Upper lobe of right lung (tissue), 1 donor: ENCODE measurements at regions not wholly inside any gene's neighbourhood (a gene's known extent, or its start where the extent isn't known, plus 50 kb on each side); places are given as distances from the start of the nearest gene placed in this dataset.

Source experiments
- ATAC-seq: fragments of 200-7000 bp; cut with Tn5 transposase; one replicate; pipeline ENCODE4 v1.9.1; 2020; ENCODE audit warnings: mild to moderate bottlenecking, moderate library complexity
- DNase-seq: peaks from one replicate; pipeline ENCODE4 v3.0.0-alpha.2; 2020
- H3K27ac ChIP-seq: fragments of 200-600 bp; one replicate; pipeline ENCODE4 v1.8.0; 2022
- H3K27me3 ChIP-seq: fragments of 200-600 bp; one replicate; pipeline ENCODE4 v1.8.0; 2022; ENCODE audit warnings: mild to moderate bottlenecking
- H3K36me3 ChIP-seq: fragments of 200-600 bp; one replicate; pipeline ENCODE4 v1.8.0; 2022
- H3K4me1 ChIP-seq: fragments of 200-600 bp; one replicate; pipeline ENCODE4 v1.8.0; 2022
- H3K4me3 ChIP-seq: fragments of 200-600 bp; one replicate; pipeline ENCODE4 v1.8.0; 2022; ENCODE audit warnings: mild to moderate bottlenecking
- H3K9me3 ChIP-seq: fragments of 200-600 bp; one replicate; pipeline ENCODE4 v1.8.0; 2022
- intact Hi-C: fragments of 100-400 bp; cut with DNase I; formaldehyde crosslinking; loops from one replicate; pipeline ENCODE4 v1.11.0; 2022
- TF ChIP-seq, protein P1 (sequence below): fragments of 200-600 bp; IDR thresholded peaks from one replicate; pipeline ENCODE4 v1.8.0; 2022; ENCODE audit warnings: antibody characterized with exemption
- donor health status: DM: no; HTN: yes; CAD: no; lungs with severe emphysema.

DNA sequence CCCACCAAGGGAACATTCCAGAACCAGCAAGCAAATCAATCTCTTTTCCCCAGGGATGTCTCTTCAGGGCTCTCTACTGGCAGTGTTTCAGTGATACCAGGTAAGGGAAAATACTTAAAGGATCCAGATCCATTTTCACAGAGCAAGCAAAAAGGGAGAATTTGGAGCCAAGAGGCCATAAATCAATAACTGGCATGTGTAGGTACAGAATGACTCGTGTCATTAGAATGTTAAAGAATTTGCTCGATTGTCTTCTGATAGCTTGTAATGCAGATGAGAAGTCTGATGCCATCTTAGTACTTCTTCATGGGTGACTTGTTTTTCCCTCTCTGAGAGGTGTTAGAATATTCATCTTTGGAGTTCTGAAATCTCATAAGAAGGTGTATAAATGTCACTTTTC lies 242.9 kb downstream of the KTN1 start:
- Histone ChIP-seq H3K4me3 (no peak overlapping the region), H3K27me3 (no peaks in the 10 kb centered on the region), H3K9me3 (no peaks in the 10 kb centered on the region), H3K27ac (no peak overlapping the region), H3K4me1 (no peaks in the 10 kb centered on the region), H3K36me3 (no peaks in the 10 kb centered on the region)
- no peak for DNase-seq
- no peak for ATAC-seq
- TF ChIP-seq, protein P1, sequence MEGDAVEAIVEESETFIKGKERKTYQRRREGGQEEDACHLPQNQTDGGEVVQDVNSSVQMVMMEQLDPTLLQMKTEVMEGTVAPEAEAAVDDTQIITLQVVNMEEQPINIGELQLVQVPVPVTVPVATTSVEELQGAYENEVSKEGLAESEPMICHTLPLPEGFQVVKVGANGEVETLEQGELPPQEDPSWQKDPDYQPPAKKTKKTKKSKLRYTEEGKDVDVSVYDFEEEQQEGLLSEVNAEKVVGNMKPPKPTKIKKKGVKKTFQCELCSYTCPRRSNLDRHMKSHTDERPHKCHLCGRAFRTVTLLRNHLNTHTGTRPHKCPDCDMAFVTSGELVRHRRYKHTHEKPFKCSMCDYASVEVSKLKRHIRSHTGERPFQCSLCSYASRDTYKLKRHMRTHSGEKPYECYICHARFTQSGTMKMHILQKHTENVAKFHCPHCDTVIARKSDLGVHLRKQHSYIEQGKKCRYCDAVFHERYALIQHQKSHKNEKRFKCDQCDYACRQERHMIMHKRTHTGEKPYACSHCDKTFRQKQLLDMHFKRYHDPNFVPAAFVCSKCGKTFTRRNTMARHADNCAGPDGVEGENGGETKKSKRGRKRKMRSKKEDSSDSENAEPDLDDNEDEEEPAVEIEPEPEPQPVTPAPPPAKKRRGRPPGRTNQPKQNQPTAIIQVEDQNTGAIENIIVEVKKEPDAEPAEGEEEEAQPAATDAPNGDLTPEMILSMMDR, result no peak
- intact Hi-C loops, result no loop called here

DNA sequence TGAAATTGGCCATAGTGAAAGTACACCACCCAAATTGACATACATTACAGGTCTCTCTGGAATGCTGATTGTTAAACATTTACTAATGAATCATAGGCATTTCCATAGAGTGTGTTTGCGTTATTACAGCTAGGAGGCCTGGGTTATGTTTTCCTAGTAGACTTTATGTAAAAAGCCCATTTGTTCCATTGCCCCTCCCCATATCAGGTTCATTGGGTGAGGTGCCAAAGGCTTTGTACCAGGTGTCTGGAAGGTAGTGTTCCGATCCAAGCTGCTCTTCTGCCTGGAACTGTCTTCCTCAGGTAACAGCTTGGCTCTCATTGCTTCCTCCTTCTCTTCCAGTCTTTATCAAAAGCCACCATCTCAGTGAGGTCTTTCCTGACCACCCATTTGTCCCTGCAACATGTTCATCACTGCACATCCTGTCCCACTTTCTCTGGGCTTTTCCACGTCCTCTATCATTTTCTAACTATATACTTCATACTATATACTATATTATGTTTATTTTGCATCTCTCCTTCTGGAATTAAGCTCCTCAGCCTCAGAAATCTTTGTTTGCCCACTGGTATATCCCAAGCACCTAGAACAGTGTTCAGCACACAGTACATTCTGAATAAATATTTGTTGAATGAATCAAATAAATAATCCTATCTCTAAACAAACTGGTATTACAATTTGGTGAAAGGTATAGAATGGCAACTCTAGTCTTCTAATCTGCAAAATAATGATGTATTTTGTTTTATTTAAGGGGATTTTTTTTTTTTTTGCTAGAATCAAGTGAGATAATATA lies 252.3 kb downstream of the KTN1 start:
- Histone ChIP-seq H3K4me3 (no peak overlapping the region), H3K4me1 (no peaks in the 10 kb centered on the region), H3K27ac (no peak overlapping the region), H3K27me3 (no peaks in the 10 kb centered on the region), H3K36me3 (no peaks in the 10 kb centered on the region), H3K9me3 (no peaks in the 10 kb centered on the region)
- DNase-seq, result no peak
- no peak for ATAC-seq
- TF ChIP-seq, protein P1, result no peak
- intact Hi-C loops, result no loop called here

DNA sequence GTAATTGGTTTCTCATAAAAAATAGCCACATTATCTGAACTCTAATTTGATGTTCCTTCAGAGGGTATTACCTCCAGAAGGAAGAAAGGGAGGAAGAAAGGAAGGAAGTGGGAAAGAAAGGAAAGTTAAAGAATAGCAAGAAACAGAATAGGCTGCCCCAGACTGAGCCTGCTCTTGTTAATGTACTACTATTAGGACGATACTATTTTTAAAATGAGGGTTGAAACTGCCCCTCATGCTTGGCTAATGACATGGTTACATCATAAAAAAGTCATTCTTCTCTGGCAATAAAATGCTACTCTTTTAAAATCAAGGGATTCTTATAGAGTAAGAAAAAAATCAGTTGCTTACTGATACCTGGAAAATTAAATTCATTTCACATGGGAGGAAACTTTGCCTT lies 253.0 kb downstream of the KTN1 start:
- Histone ChIP-seq H3K27ac (no peak overlapping the region), H3K4me1 (no peaks in the 10 kb centered on the region), H3K4me3 (no peak overlapping the region), H3K36me3 (no peaks in the 10 kb centered on the region), H3K27me3 (no peaks in the 10 kb centered on the region), H3K9me3 (no peaks in the 10 kb centered on the region)
- TF ChIP-seq, protein P1, result no peak
- no peak for ATAC-seq
- no peak for DNase-seq
- intact Hi-C loops, result no loop called here

DNA sequence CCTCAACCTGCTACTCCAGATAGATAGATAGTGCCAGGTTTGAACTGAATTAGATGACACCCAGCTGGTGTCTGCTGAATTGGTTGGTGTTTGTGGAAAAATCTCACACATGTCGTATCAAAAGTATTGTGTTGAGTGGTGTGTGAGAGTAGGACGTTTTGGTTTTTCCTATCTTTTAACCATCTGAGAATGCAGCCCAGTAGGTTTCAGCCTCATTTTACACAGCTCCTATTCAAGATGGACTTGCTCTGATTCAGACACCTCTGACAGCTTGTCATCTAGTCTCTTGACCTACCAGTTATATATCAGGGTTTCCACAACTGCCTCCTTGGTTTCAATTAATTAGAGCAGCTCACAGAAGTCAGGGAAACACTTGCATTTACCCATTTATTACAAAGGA lies 254.4 kb downstream of the KTN1 start:
- no peaks in the 10 kb centered on the region for H3K4me1 ChIP-seq
- no peaks in the 10 kb centered on the region for H3K9me3 ChIP-seq
- H3K36me3 ChIP-seq, result no peaks in the 10 kb centered on the region
- no peaks in the 10 kb centered on the region for H3K27me3 ChIP-seq
- ATAC-seq, result no peak
- TF ChIP-seq, protein P1, result no peak
- H3K4me3 ChIP-seq, result no peak overlapping the region
- DNase-seq, result no peak
- H3K27ac ChIP-seq, result no peak overlapping the region
- intact Hi-C loops, result no loop called here

DNA sequence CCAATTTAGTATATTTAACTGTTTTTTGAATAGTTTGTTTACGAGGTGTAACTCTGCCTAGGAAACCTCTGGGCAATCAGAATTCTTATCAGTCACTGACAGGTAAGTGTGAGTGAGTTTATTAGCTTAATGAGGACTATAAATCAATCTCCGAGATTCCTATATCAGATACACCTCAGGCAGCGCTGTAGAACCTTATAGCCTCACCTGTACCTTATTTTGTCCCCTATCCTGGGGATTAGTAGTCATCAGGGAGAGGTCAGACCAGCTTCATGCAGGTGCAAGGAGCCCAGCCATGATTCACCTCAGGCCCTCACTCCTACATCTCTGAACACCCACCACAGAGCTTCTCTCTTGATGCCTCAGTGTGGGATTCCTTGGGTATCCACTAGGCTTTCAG lies 256.0 kb downstream of the KTN1 start:
- TF ChIP-seq, protein P1, result no peak
- intact Hi-C loops, result no loop called here
- DNase-seq, result no peak
- H3K36me3 ChIP-seq, result no peaks in the 10 kb centered on the region
- no peak overlapping the region for H3K4me3 ChIP-seq
- H3K4me1 ChIP-seq, result no peaks in the 10 kb centered on the region
- no peak overlapping the region for H3K27ac ChIP-seq
- H3K9me3 ChIP-seq, result no peaks in the 10 kb centered on the region
- no peaks in the 10 kb centered on the region for H3K27me3 ChIP-seq
- no peak for ATAC-seq

DNA sequence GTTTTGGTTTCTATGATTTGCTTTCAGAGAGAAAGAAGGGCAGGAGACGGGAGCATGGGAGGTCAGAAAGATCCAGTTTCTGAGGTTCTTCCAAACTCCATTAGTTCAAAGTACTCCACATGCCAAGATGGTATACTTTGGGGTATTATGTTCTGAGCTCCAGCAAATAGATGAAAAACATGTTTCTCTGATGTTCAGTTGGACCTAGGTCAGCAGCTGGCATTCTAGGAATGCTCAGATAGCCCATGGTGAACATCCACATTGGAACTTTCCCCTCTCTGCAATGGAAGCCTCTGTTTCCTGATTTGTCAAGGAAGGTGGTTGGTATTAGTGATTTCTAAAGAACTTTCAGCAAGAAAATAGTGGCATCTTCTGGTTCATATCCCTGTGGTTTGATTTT lies 257.5 kb downstream of the KTN1 start:
- H3K4me3 ChIP-seq, result no peak overlapping the region
- intact Hi-C loops, result no loop called here

More for the DNA sequence above, 257.5 kb downstream of the KTN1 start:
- Histone ChIP-seq H3K27me3 (no peaks in the 10 kb centered on the region), H3K9me3 (no peaks in the 10 kb centered on the region), H3K27ac (no peak overlapping the region), H3K36me3 (no peaks in the 10 kb centered on the region), H3K4me1 (no peaks in the 10 kb centered on the region)
- TF ChIP-seq, protein P1, result no peak
- ATAC-seq (no peak), DNase-seq (no peak)
